Anterior cingulate cortex (tissue), 58 donors: ENCODE measurements at regions not wholly inside any gene's neighbourhood (a gene's known extent, or its start where the extent isn't known, plus 50 kb on each side); places are given as distances from the start of the nearest gene placed in this dataset.
A peak's percentile ranks its signal among the peaks of the same experiment; 100 is the strongest.
"Not testable (repeated sequence)": the region's sequence is repeated elsewhere in the genome, so short reads cannot be mapped to it uniquely, and the experiment has no call there.

Experiments
- DNase-seq, 58 donors: peaks; one replicate each; lab custom pipeline; 2025; lab: John Stamatoyannopoulos, UW

GRCh38 chr1:203401199-203401877 is 50.4 kb upstream of the FMOD start:
- no peak for DNase-seq

GRCh38 chr1:203402152-203402551 is 51.2 kb upstream of the FMOD start:
- no peak for DNase-seq

GRCh38 chr1:203402629-203403337 is 51.9 kb upstream of the FMOD start:
- DNase-seq = no peak

- DNase-seq = no peak
Observed at GRCh38 chr1:203403586-203403985, 52.7 kb upstream of the FMOD start.

GRCh38 chr1:203404546-203404945 is 53.6 kb upstream of the FMOD start:
- no peak for DNase-seq

- DNase-seq = no peak
Observed at GRCh38 chr1:203405703-203406438, 54.9 kb upstream of the FMOD start.

DNA sequence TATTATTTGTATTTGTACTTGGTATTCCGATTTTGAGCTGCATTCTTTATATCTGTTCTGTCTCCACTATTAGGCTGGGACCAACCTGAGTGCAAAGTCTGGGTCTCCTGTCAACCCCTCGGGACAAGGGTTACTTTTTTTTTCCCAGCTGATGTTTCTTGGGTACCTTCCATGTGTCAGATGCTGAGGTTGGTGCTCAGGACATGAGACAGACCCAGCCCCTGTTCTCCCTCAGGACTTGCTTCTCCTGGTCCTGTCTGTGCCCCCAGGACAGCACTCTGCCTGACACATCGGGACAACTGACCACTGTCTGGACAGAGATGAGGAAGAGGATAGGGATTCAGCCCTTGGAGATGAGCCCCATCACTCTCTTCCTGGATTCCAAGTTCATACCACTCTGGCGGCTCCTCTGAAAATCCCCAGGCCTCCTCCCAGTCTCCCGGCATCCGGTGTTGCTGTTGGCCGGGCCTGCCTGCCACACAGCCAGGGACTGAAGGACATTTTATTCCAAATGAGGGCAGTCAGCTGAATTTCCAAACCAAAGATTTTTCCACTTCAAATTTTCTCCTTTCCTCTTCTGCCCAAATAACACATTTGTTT is 55.6 kb upstream of the FMOD start:
- peak in 2 of 58 donors; percentile 3 for DNase-seq

GRCh38 chr1:203407296-203407695 is 56.4 kb upstream of the FMOD start:
- no peak for DNase-seq

- peak in 51 of 58 donors; percentile 11 to 93 (median 60) for DNase-seq
Observed at GRCh38 chr1:203408486-203409481, 57.9 kb upstream of the FMOD start.

GRCh38 chr1:203410182-203410900 is 59.4 kb upstream of the FMOD start:
- no peak for DNase-seq

- DNase-seq = not testable (repeated sequence)
Observed at GRCh38 chr1:203411431-203411830, 60.5 kb upstream of the FMOD start.

DNA sequence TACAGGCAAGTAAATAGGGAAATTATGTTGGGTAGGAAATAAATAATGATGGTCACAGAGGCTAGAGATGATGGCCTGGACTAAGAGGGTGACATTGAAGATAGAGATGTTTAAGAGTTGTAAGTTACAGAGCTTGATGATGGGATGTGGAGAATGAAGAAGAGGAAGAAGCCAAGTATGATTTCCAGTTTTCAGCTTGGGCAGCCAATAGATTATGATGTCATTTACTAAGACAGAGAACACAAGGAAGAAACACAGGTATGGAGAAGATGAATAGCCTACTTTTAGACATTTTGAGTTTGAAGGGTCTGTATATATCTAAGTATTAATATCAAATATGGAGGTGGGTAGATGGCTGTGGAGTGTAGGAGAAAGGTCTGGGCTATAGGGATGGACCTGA is 56.0 kb upstream of the PRELP start:
- no peak for DNase-seq

DNA sequence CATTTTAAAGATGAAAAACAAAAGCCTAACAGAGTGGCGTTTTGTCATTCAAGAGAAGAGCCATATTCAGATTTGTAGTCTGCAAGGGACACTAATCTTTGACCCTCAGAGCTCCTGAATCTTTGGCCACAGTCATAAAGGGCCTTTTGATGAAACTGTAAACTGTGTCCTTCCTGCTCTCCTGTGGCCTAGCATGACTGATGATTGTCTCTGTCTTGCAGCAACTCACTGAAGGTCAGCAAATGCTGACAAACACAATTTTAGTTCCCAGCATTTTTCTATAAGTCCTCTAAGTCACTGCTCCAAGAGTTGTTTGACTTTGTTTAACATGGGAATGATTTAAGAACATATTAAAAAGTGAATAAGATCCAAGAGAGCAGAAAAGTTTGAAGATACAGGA is 55.3 kb upstream of the PRELP start:
- no peak for DNase-seq

- DNase-seq = no peak
Observed at GRCh38 chr1:203421246-203421645, 54.4 kb upstream of the PRELP start.

DNA sequence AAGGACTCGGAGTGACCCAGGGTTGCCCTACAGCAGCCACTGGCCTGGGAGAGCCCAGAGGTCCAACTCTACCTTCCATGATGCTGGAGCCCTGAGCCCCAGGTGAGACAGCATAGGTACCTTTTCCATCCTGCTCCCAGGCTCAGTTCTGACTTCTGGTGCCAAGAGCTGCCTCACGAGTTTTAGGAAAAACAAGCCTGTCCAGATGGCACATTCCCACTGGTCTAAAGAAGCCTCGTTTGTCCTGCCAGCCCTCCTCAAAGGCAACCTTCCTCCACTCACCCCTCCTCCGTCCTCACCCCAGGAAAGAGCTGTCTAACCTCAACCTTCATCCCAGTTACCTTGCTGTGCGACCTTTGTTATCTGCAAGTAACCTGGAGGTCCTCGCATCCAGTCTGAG is 53.5 kb upstream of the PRELP start:
- DNase-seq = no peak

- no peak for DNase-seq
Observed at GRCh38 chr1:203422656-203423055, 53.0 kb upstream of the PRELP start.

DNA sequence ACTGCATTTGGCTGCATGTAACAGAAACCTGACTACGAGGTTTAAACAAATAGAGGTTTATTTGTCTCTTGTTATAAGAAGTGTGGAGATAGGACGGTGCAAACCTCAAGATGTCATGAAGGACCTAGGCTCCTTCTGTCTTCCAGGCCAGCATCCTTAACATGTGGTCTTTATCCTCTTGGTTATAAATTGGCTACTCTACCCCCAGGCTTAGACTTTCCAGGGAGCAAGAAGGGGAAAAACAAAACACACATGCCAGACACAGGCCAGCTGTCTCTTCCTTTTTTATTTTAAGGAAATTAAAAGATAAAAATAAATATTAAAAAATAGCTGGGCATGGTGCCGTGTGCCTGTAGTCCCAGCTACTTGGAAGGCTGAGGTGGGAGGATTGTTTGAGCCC is 51.3 kb upstream of the PRELP start:
- DNase-seq = no peak

- DNase-seq = peak in 1 of 58 donors; percentile 16
Observed at GRCh38 chr1:203424861-203425662, 50.5 kb upstream of the PRELP start.

- no peak for DNase-seq
Observed at GRCh38 chr1:203425663-203425975, 50.0 kb upstream of the PRELP start.
